OCI-LY7 (cell line): ENCODE measurements at regions not wholly inside any gene's neighbourhood (a gene's known extent, or its start where the extent isn't known, plus 50 kb on each side); places are given as distances from the start of the nearest gene placed in this dataset.

Experiments
- BruUV-seq: library from RNA; stranded (reverse); fragments of 400-500 nt; replicated peaks from 2 replicates; lab custom pipeline; 2021; lab: Mats Ljungman, UMichigan
- CTCF ChIA-PET: fragments of 300-600 bp; sonication (Branson Sonifier 250); formaldehyde crosslinking; loops from one replicate; lab custom pipeline; 2022; ENCODE audit warnings: antibody characterized with exemption; ENCODE audit not compliant: unreplicated experiment; lab: Charles Lee
- POLR2A ChIA-PET: fragments of 300-600 bp; sonication (Branson Sonifier 250); formaldehyde crosslinking; loops from one replicate; lab custom pipeline; 2022; ENCODE audit warnings: antibody characterized with exemption; lab: Charles Lee
- DNase-seq: peaks from one replicate; pipeline ENCODE4 v3.0.0-alpha.2; 2015; ENCODE audit warnings: low spot score
- H2AFZ ChIP-seq: fragments of 200-600 bp; sonication (generic), shearing (Covaris generic); 2 replicates; pipeline ENCODE4 v1.6.1; 2014; ENCODE audit warnings: mild to moderate bottlenecking, antibody characterized with exemption, low read length, moderate library complexity
- H3K27ac ChIP-seq: fragments of 200-600 bp; sonication (generic); 2 replicates; pipeline ENCODE4 v1.5.1; 2014; ENCODE audit warnings: mixed run types, low read depth, mild to moderate bottlenecking, moderate library complexity, low read length, inconsistent platforms; ENCODE audit not compliant: poor library complexity, severe bottlenecking
- H3K36me3 ChIP-seq: fragments of 200-600 bp; sonication (generic); 2 replicates; pipeline ENCODE4 v1.6.1; 2014; ENCODE audit warnings: mild to moderate bottlenecking, antibody characterized with exemption, low read length, moderate library complexity, mixed read lengths; ENCODE audit not compliant: insufficient read depth
- H3K4me1 ChIP-seq: fragments of 200-600 bp; sonication (generic); 2 replicates; pipeline ENCODE4 v1.5.1; 2014; ENCODE audit warnings: mild to moderate bottlenecking, low read length; ENCODE audit not compliant: insufficient read depth, poor library complexity, severe bottlenecking
- H3K4me2 ChIP-seq: fragments of 200-600 bp; sonication (generic); 2 replicates; pipeline ENCODE4 v1.6.1; 2014; ENCODE audit warnings: mild to moderate bottlenecking, low read length
- H3K4me3 ChIP-seq: fragments of 200-600 bp; sonication (generic); 2 replicates; pipeline ENCODE4 v1.5.1; 2014; ENCODE audit warnings: mild to moderate bottlenecking, low read depth, low read length; ENCODE audit not compliant: poor library complexity, severe bottlenecking
- H3K79me2 ChIP-seq: fragments of 200-600 bp; sonication (generic); 2 replicates; pipeline ENCODE4 v1.6.1; 2016; ENCODE audit warnings: low read depth, mild to moderate bottlenecking, low read length, moderate library complexity, mixed read lengths; ENCODE audit not compliant: insufficient read depth
- H3K9me2 ChIP-seq: fragments of 200-600 bp; sonication (generic); 2 replicates; pipeline ENCODE4 v1.6.1; 2016; ENCODE audit warnings: mild to moderate bottlenecking, low read length, mixed read lengths; ENCODE audit not compliant: insufficient read depth
- H3K9me3 ChIP-seq: fragments of 200-600 bp; sonication (generic); 2 replicates; pipeline ENCODE4 v1.6.1; 2014; ENCODE audit warnings: mild to moderate bottlenecking, mixed run types, low read length, mixed read lengths
- H4K20me1 ChIP-seq: fragments of 200-600 bp; sonication (generic); 2 replicates; pipeline ENCODE4 v1.6.1; 2014; ENCODE audit warnings: mild to moderate bottlenecking, antibody characterized with exemption, low read length, moderate library complexity, mixed read lengths; ENCODE audit not compliant: insufficient read depth
- CTCF ChIP-seq: fragments of 200-600 bp; sonication (generic); conservative IDR thresholded peaks from 2 replicates; pipeline ENCODE4 v1.5.1; 2014; ENCODE audit warnings: mild to moderate bottlenecking, antibody characterized with exemption, low read length, moderate library complexity, mixed read lengths
- EZH2phosphoT487 ChIP-seq: fragments of 200-600 bp; sonication (generic); IDR thresholded peaks from 2 replicates; pipeline ENCODE4 v1.6.1; 2018; ENCODE audit warnings: low read depth, borderline replicate concordance, mild to moderate bottlenecking, mixed run types, antibody characterized with exemption, low read length, moderate library complexity, mixed read lengths
- intact Hi-C: fragments of 100-400 bp; cut with micrococcal nuclease; formaldehyde crosslinking; loops from one replicate; pipeline ENCODE4 v1.10.0; 2022; ENCODE audit not compliant: unreplicated experiment

- CTCF ChIA-PET, result no interaction called here
- no peak overlapping the region for H3K4me2 ChIP-seq
- H3K4me1 ChIP-seq, result peaks cover 4% of the 10 kb centered on the region
- no peak for DNase-seq
- no peak overlapping the region for H3K27ac ChIP-seq
- BruUV-seq, result no TSS peak
- intact Hi-C loops, result no loop called here
- H4K20me1 ChIP-seq, result no peaks in the 10 kb centered on the region
- no peak for TF ChIP-seq EZH2phosphoT487
- TF ChIP-seq CTCF, result no peak
- H3K36me3 ChIP-seq, result no peaks in the 10 kb centered on the region
- H3K79me2 ChIP-seq, result no peaks in the 10 kb centered on the region
- no peak overlapping the region for H3K4me3 ChIP-seq
- POLR2A ChIA-PET, result interaction anchor here (0.7 kb wide), 1 partner anchor 45 kb away, joined by 3 read pairs; no protein-coding TSS in a partner anchor
- no peaks in the 10 kb centered on the region for H3K9me3 ChIP-seq
- H3K9me2 ChIP-seq, result no peaks in the 10 kb centered on the region
- no peak overlapping the region for H2AFZ ChIP-seq
These were observed 181.2 kb upstream of the CSF3R start for GRCh38 chr1:36663772-36664430.

- no peaks in the 10 kb centered on the region for H3K9me2 ChIP-seq
- H3K4me3 ChIP-seq, result no peak overlapping the region
- no peaks in the 10 kb centered on the region for H4K20me1 ChIP-seq
- no peaks in the 10 kb centered on the region for H3K4me1 ChIP-seq
- DNase-seq, result no peak
- POLR2A ChIA-PET, result no interaction called here
- no peak overlapping the region for H2AFZ ChIP-seq
- no peak overlapping the region for H3K4me2 ChIP-seq
- intact Hi-C loops, result no loop called here
- H3K9me3 ChIP-seq, result no peaks in the 10 kb centered on the region
- TF ChIP-seq CTCF (no peak), EZH2phosphoT487 (no peak)
- H3K27ac ChIP-seq, result no peak overlapping the region
- H3K79me2 ChIP-seq, result no peaks in the 10 kb centered on the region
- CTCF ChIA-PET, result no interaction called here
- H3K36me3 ChIP-seq, result no peaks in the 10 kb centered on the region
- no TSS peak for BruUV-seq
These were observed 176.1 kb upstream of the CSF3R start for GRCh38 chr1:36658838-36659237.

GRCh38 chr1:36657826-36658225, 175.1 kb upstream of the CSF3R start:
- intact Hi-C loops, result no loop called here
- Histone ChIP-seq H3K4me2 (no peak overlapping the region), H3K79me2 (no peaks in the 10 kb centered on the region), H3K4me1 (no peaks in the 10 kb centered on the region), H3K27ac (no peak overlapping the region), H3K9me2 (no peaks in the 10 kb centered on the region), H3K4me3 (no peak overlapping the region), H3K9me3 (no peaks in the 10 kb centered on the region), H2AFZ (no peak overlapping the region), H4K20me1 (no peaks in the 10 kb centered on the region), H3K36me3 (no peaks in the 10 kb centered on the region)
- POLR2A ChIA-PET, result interaction anchor here (0.7 kb wide), 1 partner anchor 415 kb away, joined by 3 read pairs; no protein-coding TSS in a partner anchor
- CTCF ChIA-PET, result no interaction called here
- DNase-seq, result no peak
- no peak for TF ChIP-seq EZH2phosphoT487
- BruUV-seq, result no TSS peak
